OCI-LY7 (cell line): ENCODE measurements at regions not wholly inside any gene's neighbourhood (a gene's known extent, or its start where the extent isn't known, plus 50 kb on each side); places are given as distances from the start of the nearest gene placed in this dataset.

ENCODE experiments used
- BruUV-seq: library from RNA; stranded (reverse); fragments of 400-500 nt; replicated peaks from 2 replicates; lab custom pipeline; 2021; lab: Mats Ljungman, UMichigan
- CTCF ChIA-PET: fragments of 300-600 bp; sonication (Branson Sonifier 250); formaldehyde crosslinking; loops from one replicate; lab custom pipeline; 2022; ENCODE audit warnings: antibody characterized with exemption; ENCODE audit not compliant: unreplicated experiment; lab: Charles Lee
- POLR2A ChIA-PET: fragments of 300-600 bp; sonication (Branson Sonifier 250); formaldehyde crosslinking; loops from one replicate; lab custom pipeline; 2022; ENCODE audit warnings: antibody characterized with exemption; lab: Charles Lee
- DNase-seq: peaks from one replicate; pipeline ENCODE4 v3.0.0-alpha.2; 2015; ENCODE audit warnings: low spot score
- H2AFZ ChIP-seq: fragments of 200-600 bp; sonication (generic), shearing (Covaris generic); 2 replicates; pipeline ENCODE4 v1.6.1; 2014; ENCODE audit warnings: mild to moderate bottlenecking, antibody characterized with exemption, low read length, moderate library complexity
- H3K27ac ChIP-seq: fragments of 200-600 bp; sonication (generic); 2 replicates; pipeline ENCODE4 v1.5.1; 2014; ENCODE audit warnings: mixed run types, low read depth, mild to moderate bottlenecking, moderate library complexity, low read length, inconsistent platforms; ENCODE audit not compliant: poor library complexity, severe bottlenecking
- H3K36me3 ChIP-seq: fragments of 200-600 bp; sonication (generic); 2 replicates; pipeline ENCODE4 v1.6.1; 2014; ENCODE audit warnings: mild to moderate bottlenecking, antibody characterized with exemption, low read length, moderate library complexity, mixed read lengths; ENCODE audit not compliant: insufficient read depth
- H3K4me1 ChIP-seq: fragments of 200-600 bp; sonication (generic); 2 replicates; pipeline ENCODE4 v1.5.1; 2014; ENCODE audit warnings: mild to moderate bottlenecking, low read length; ENCODE audit not compliant: insufficient read depth, poor library complexity, severe bottlenecking
- H3K4me2 ChIP-seq: fragments of 200-600 bp; sonication (generic); 2 replicates; pipeline ENCODE4 v1.6.1; 2014; ENCODE audit warnings: mild to moderate bottlenecking, low read length
- H3K4me3 ChIP-seq: fragments of 200-600 bp; sonication (generic); 2 replicates; pipeline ENCODE4 v1.5.1; 2014; ENCODE audit warnings: mild to moderate bottlenecking, low read depth, low read length; ENCODE audit not compliant: poor library complexity, severe bottlenecking
- H3K79me2 ChIP-seq: fragments of 200-600 bp; sonication (generic); 2 replicates; pipeline ENCODE4 v1.6.1; 2016; ENCODE audit warnings: low read depth, mild to moderate bottlenecking, low read length, moderate library complexity, mixed read lengths; ENCODE audit not compliant: insufficient read depth
- H3K9me2 ChIP-seq: fragments of 200-600 bp; sonication (generic); 2 replicates; pipeline ENCODE4 v1.6.1; 2016; ENCODE audit warnings: mild to moderate bottlenecking, low read length, mixed read lengths; ENCODE audit not compliant: insufficient read depth
- H3K9me3 ChIP-seq: fragments of 200-600 bp; sonication (generic); 2 replicates; pipeline ENCODE4 v1.6.1; 2014; ENCODE audit warnings: mild to moderate bottlenecking, mixed run types, low read length, mixed read lengths
- H4K20me1 ChIP-seq: fragments of 200-600 bp; sonication (generic); 2 replicates; pipeline ENCODE4 v1.6.1; 2014; ENCODE audit warnings: mild to moderate bottlenecking, antibody characterized with exemption, low read length, moderate library complexity, mixed read lengths; ENCODE audit not compliant: insufficient read depth
- CTCF ChIP-seq: fragments of 200-600 bp; sonication (generic); conservative IDR thresholded peaks from 2 replicates; pipeline ENCODE4 v1.5.1; 2014; ENCODE audit warnings: mild to moderate bottlenecking, antibody characterized with exemption, low read length, moderate library complexity, mixed read lengths
- EZH2phosphoT487 ChIP-seq: fragments of 200-600 bp; sonication (generic); IDR thresholded peaks from 2 replicates; pipeline ENCODE4 v1.6.1; 2018; ENCODE audit warnings: low read depth, borderline replicate concordance, mild to moderate bottlenecking, mixed run types, antibody characterized with exemption, low read length, moderate library complexity, mixed read lengths
- intact Hi-C: fragments of 100-400 bp; cut with micrococcal nuclease; formaldehyde crosslinking; loops from one replicate; pipeline ENCODE4 v1.10.0; 2022; ENCODE audit not compliant: unreplicated experiment

- no peaks in the 10 kb centered on the region for H3K4me1 ChIP-seq
- no peaks in the 10 kb centered on the region for H3K36me3 ChIP-seq
- ChIA-PET POLR2A (no interaction called here), CTCF (no interaction called here)
- no TSS peak for BruUV-seq
- no peak overlapping the region for H3K4me3 ChIP-seq
- H2AFZ ChIP-seq, result no peak overlapping the region
- no peak overlapping the region for H3K4me2 ChIP-seq
- no peaks in the 10 kb centered on the region for H3K9me3 ChIP-seq
- no peaks in the 10 kb centered on the region for H3K9me2 ChIP-seq
- no peaks in the 10 kb centered on the region for H4K20me1 ChIP-seq
- TF ChIP-seq EZH2phosphoT487 (no peak), CTCF (no peak)
- no peak overlapping the region for H3K27ac ChIP-seq
- no peaks in the 10 kb centered on the region for H3K79me2 ChIP-seq
- DNase-seq, result no peak
- intact Hi-C loops, result no loop called here
These were observed 84.6 kb upstream of the NAMPT start for GRCh38 chr7:106369352-106369751.

GRCh38 chr7:106367664-106368063 lies 82.9 kb upstream of the NAMPT start:
- no peaks in the 10 kb centered on the region for H3K9me2 ChIP-seq
- H2AFZ ChIP-seq, result peak overlapping the region; percentile 15; the same call in 1 of the 2 replicates
- H3K27ac ChIP-seq, result no peak overlapping the region
- H3K36me3 ChIP-seq, result no peaks in the 10 kb centered on the region
- H3K79me2 ChIP-seq, result no peaks in the 10 kb centered on the region
- H3K9me3 ChIP-seq, result no peaks in the 10 kb centered on the region
- intact Hi-C loops, result loop anchor here (1.0 kb wide), 1 partner anchor 190 kb away; no protein-coding TSS in a partner anchor
- H3K4me1 ChIP-seq, result no peaks in the 10 kb centered on the region
- ChIA-PET POLR2A (no interaction called here), CTCF (no interaction called here)
- no peak overlapping the region for H3K4me2 ChIP-seq
- H3K4me3 ChIP-seq, result no peak overlapping the region
- no peaks in the 10 kb centered on the region for H4K20me1 ChIP-seq
- no TSS peak for BruUV-seq
- no peak for DNase-seq
- TF ChIP-seq EZH2phosphoT487 (no peak), CTCF (no peak)

- no TSS peak for BruUV-seq
- Histone ChIP-seq H3K4me1 (no peaks in the 10 kb centered on the region), H3K79me2 (no peaks in the 10 kb centered on the region), H3K27ac (no peak overlapping the region), H4K20me1 (no peaks in the 10 kb centered on the region), H3K4me2 (no peak overlapping the region), H3K9me2 (no peaks in the 10 kb centered on the region), H2AFZ (peak overlapping the region; percentile 15; the same call in 1 of the 2 replicates), H3K4me3 (no peak overlapping the region), H3K9me3 (no peaks in the 10 kb centered on the region), H3K36me3 (no peaks in the 10 kb centered on the region)
- peak; percentile 31 for DNase-seq
- intact Hi-C loops, result loop anchor here (1.0 kb wide), 1 partner anchor 190 kb away; no protein-coding TSS in a partner anchor
- peak; percentile 62 for TF ChIP-seq CTCF
- TF ChIP-seq EZH2phosphoT487, result no peak
- ChIA-PET POLR2A (no interaction called here), CTCF (no interaction called here)
These were observed 82.2 kb upstream of the NAMPT start for GRCh38 chr7:106367018-106367420.
